ENCODE measurements at regions not wholly inside any gene's neighbourhood (a gene's known extent, or its start where the extent isn't known, plus 50 kb on each side); places are given as distances from the start of the nearest gene placed in this dataset.

- Mint-ChIP-seq H3K27ac (no peak overlapping the region), H3K36me3 (ENCODE audit: insufficient read depth) (no peaks in the 10 kb centered on the region), H3K4me1 (ENCODE audit: low read depth) (no peaks in the 10 kb centered on the region), H3K4me3 (ENCODE audit: low read depth) (no peak overlapping the region), H3K9me3 (ENCODE audit: low read depth) (peaks cover 23% of the 10 kb centered on the region), H3K27me3 (no peaks in the 10 kb centered on the region)
- TF ChIP-seq CTCF (IDR thresholded peaks at IDR 0.05; ENCODE audit: unreplicated experiment), result no peak
- no peak for DNase-seq (ENCODE audit: low spot score, unreplicated experiment)
Observed at GRCh38 chrX:39506131-39506530, 591.6 kb downstream of the BCOR start.

- H3K36me3 Mint-ChIP-seq (ENCODE audit: insufficient read depth), result no peaks in the 10 kb centered on the region
- no peaks in the 10 kb centered on the region for H3K4me1 Mint-ChIP-seq (ENCODE audit: low read depth)
- H3K27me3 Mint-ChIP-seq, result no peaks in the 10 kb centered on the region
- no peak overlapping the region for H3K4me3 Mint-ChIP-seq (ENCODE audit: low read depth)
- H3K9me3 Mint-ChIP-seq (ENCODE audit: low read depth), result peaks cover 21% of the 10 kb centered on the region
- H3K27ac Mint-ChIP-seq, result no peak overlapping the region
- no peak for DNase-seq (ENCODE audit: low spot score, unreplicated experiment)
- no peak for TF ChIP-seq CTCF (IDR thresholded peaks at IDR 0.05; ENCODE audit: unreplicated experiment)
Observed at GRCh38 chrX:39507034-39507433, 590.7 kb downstream of the BCOR start.

GRCh38 chrX:39507617-39508299 lies 590.0 kb downstream of the BCOR start:
- Mint-ChIP-seq H3K4me1 (ENCODE audit: low read depth) (no peaks in the 10 kb centered on the region), H3K27me3 (no peaks in the 10 kb centered on the region), H3K36me3 (ENCODE audit: insufficient read depth) (no peaks in the 10 kb centered on the region), H3K9me3 (ENCODE audit: low read depth) (peaks cover 23% of the 10 kb centered on the region), H3K27ac (no peak overlapping the region), H3K4me3 (ENCODE audit: low read depth) (no peak overlapping the region)
- DNase-seq (ENCODE audit: low spot score, unreplicated experiment), result no peak
- no peak for TF ChIP-seq CTCF (IDR thresholded peaks at IDR 0.05; ENCODE audit: unreplicated experiment)

- TF ChIP-seq CTCF (IDR thresholded peaks at IDR 0.05; ENCODE audit: unreplicated experiment), result no peak
- no peaks in the 10 kb centered on the region for H3K36me3 Mint-ChIP-seq (ENCODE audit: insufficient read depth)
- no peak for DNase-seq (ENCODE audit: low spot score, unreplicated experiment)
- H3K4me3 Mint-ChIP-seq (ENCODE audit: low read depth), result no peak overlapping the region
- H3K27ac Mint-ChIP-seq, result no peak overlapping the region
- peaks cover 26% of the 10 kb centered on the region for H3K9me3 Mint-ChIP-seq (ENCODE audit: low read depth)
- H3K27me3 Mint-ChIP-seq, result no peaks in the 10 kb centered on the region
- H3K4me1 Mint-ChIP-seq (ENCODE audit: low read depth), result no peaks in the 10 kb centered on the region
Observed at GRCh38 chrX:39508300-39508692, 589.5 kb downstream of the BCOR start.

- Mint-ChIP-seq H3K36me3 (ENCODE audit: insufficient read depth) (no peaks in the 10 kb centered on the region), H3K4me1 (ENCODE audit: low read depth) (no peaks in the 10 kb centered on the region), H3K9me3 (ENCODE audit: low read depth) (peaks cover 26% of the 10 kb centered on the region), H3K4me3 (ENCODE audit: low read depth) (no peak overlapping the region), H3K27me3 (no peaks in the 10 kb centered on the region), H3K27ac (no peak overlapping the region)
- TF ChIP-seq CTCF (IDR thresholded peaks at IDR 0.05; ENCODE audit: unreplicated experiment), result no peak
- DNase-seq (ENCODE audit: low spot score, unreplicated experiment), result no peak
Observed at GRCh38 chrX:39509157-39509556, 588.6 kb downstream of the BCOR start.
